ENCODE measurements at regions not wholly inside any gene's neighbourhood (a gene's known extent, or its start where the extent isn't known, plus 50 kb on each side); places are given as distances from the start of the nearest gene placed in this dataset.

- POLR2A ChIA-PET (ENCODE audit: low non-redundant PET): no interaction called here
- no peak for DNase-seq (ENCODE audit: low spot score)
- CTCF ChIA-PET: no interaction called here
- H3K27ac ChIP-seq: no peak overlapping the region
- TF ChIP-seq CTCF (conservative IDR thresholded peaks at IDR 0.05; ENCODE audit: low read depth): no peak
These were observed 2464.5 kb downstream of the PCDH9 start for GRCh38 chr13:64765636-64766035.

- ChIA-PET CTCF (interaction anchor here (0.7 kb wide), 1 partner anchor 15 kb away, joined by 3 read pairs; no protein-coding TSS in a partner anchor), POLR2A (ENCODE audit: low non-redundant PET) (no interaction called here)
- no peak for TF ChIP-seq CTCF (conservative IDR thresholded peaks at IDR 0.05; ENCODE audit: low read depth)
- no peak for DNase-seq (ENCODE audit: low spot score)
- H3K27ac ChIP-seq: no peak overlapping the region
These were observed 2471.5 kb downstream of the PCDH9 start for GRCh38 chr13:64758521-64759244.

DNA sequence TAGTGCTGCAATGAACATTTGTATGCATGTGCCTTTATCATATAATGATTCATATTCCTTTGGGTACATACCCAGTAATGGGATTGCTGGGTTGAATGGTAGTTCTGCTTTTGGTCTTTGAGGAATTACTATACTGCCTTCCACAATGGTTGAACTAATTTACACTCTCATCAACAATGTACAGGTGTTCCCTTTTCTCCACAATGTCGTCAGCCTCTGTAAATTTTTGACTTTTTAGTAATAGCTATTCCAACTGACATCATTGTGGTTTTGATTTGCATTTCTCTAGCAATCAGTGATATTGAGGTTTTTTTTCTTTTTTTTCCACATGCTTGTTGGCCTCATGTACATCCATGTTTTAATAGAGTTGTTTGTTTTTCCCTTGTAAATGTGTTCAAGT, 2473.5 kb downstream of the PCDH9 start:
- no peak for DNase-seq (ENCODE audit: low spot score)
- ChIA-PET CTCF (no interaction called here), POLR2A (ENCODE audit: low non-redundant PET) (no interaction called here)
- no peak overlapping the region for H3K27ac ChIP-seq
- TF ChIP-seq CTCF (conservative IDR thresholded peaks at IDR 0.05; ENCODE audit: low read depth): no peak

DNA sequence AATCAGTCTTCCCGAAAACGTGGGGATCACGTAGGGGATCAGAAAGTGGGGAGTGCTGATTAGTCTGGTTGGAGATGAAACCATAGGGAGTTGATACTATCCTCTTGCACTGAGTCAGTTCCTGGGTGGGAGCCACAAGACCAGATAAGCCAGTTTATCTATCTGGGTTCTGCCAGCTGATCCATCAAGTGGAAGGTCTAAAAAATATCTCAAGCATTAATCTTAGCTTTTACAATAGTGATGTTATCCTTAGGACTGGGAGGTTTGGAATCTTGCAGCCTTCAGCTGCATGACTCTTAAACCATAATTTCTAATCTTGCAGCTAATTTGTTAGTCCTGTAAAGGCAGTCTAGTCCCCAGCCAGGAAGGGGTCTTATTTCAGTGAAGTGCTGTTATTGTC, 2474.2 kb downstream of the PCDH9 start:
- no peak for TF ChIP-seq CTCF (conservative IDR thresholded peaks at IDR 0.05; ENCODE audit: low read depth)
- POLR2A ChIA-PET (ENCODE audit: low non-redundant PET): no interaction called here
- DNase-seq (ENCODE audit: low spot score): no peak
- H3K27ac ChIP-seq: no peak overlapping the region
- CTCF ChIA-PET: no interaction called here

GRCh38 chr13:64753233-64754000, 2476.7 kb downstream of the PCDH9 start:
- ChIA-PET CTCF (no interaction called here), POLR2A (ENCODE audit: low non-redundant PET) (interaction anchor here (0.5 kb wide), 1 partner anchor 1887 kb away, joined by 3 read pairs; no protein-coding TSS in a partner anchor)
- no peak for TF ChIP-seq CTCF (conservative IDR thresholded peaks at IDR 0.05; ENCODE audit: low read depth)
- no peak overlapping the region for H3K27ac ChIP-seq
- DNase-seq (ENCODE audit: low spot score): no peak

DNA sequence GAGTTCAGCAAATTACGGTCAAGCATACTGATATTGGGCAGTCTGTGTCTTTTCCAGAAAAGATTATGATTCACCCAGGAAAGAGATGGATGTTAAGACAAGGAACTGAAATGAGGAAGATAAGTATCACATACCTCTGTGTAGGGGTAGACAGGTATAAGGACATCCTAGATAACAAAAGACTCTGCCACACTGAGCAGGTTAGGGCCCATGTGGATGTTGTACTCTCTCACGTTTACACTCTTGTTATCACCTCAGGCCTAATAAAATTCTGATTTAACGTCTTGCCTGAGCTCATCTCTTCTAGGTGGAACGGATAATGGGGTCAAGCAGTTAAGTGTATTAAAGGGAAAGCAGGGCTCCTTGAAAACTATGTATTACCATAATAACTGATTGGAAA, 2480.8 kb downstream of the PCDH9 start:
- DNase-seq (ENCODE audit: low spot score): no peak
- no peak overlapping the region for H3K27ac ChIP-seq
- no peak for TF ChIP-seq CTCF (conservative IDR thresholded peaks at IDR 0.05; ENCODE audit: low read depth)
- ChIA-PET CTCF (no interaction called here), POLR2A (ENCODE audit: low non-redundant PET) (no interaction called here)
